ENCODE measurements at regions not wholly inside any gene's neighbourhood (a gene's known extent, or its start where the extent isn't known, plus 50 kb on each side); places are given as distances from the start of the nearest gene placed in this dataset.

- no peak for TF ChIP-seq REST (IDR thresholded peaks at IDR 0.05; ENCODE audit: insufficient read depth in 1 of 2, low read depth in 2 of 2, low read length in 1 of 2)
- TF ChIP-seq CTCF (IDR thresholded peaks at IDR 0.05) = no peak
- no peak for TF ChIP-seq POLR2AphosphoS5 (IDR thresholded peaks at IDR 0.05; ENCODE audit: low read depth, low read length)
Observed at GRCh38 chrX:35285289-35285962, 342.8 kb downstream of the FAM47B start.

Data from Panc1 (cell line).